Mesodermal cell (in vitro differentiated cells): ENCODE measurements at regions not wholly inside any gene's neighbourhood (a gene's known extent, or its start where the extent isn't known, plus 50 kb on each side); places are given as distances from the start of the nearest gene placed in this dataset.

Source experiments
- H3K27ac ChIP-seq: 2 replicates; pipeline ENCODE4 v1.7.0; 2013; ENCODE audit warnings: mild to moderate bottlenecking, low read depth, low read length, moderate library complexity; ENCODE audit not compliant: severe bottlenecking
- H3K36me3 ChIP-seq: 2 replicates; pipeline ENCODE4 v1.7.1; 2013; ENCODE audit warnings: mild to moderate bottlenecking, low read length, moderate library complexity; ENCODE audit not compliant: control insufficient read depth, insufficient read depth
- H3K4me1 ChIP-seq: one replicate; pipeline ENCODE4 v1.7.1; 2013; ENCODE audit warnings: mild to moderate bottlenecking, low read length; ENCODE audit not compliant: insufficient read depth, control insufficient read depth, poor library complexity, severe bottlenecking
- H3K4me3 ChIP-seq: 2 replicates; pipeline ENCODE4 v1.7.0; 2013; ENCODE audit warnings: low read length, control low read depth, mild to moderate bottlenecking; ENCODE audit not compliant: insufficient read depth, poor library complexity, severe bottlenecking; ENCODE audit errors: extremely low read depth
- H3K9me3 ChIP-seq: 2 replicates; pipeline ENCODE4 v1.7.1; 2013; ENCODE audit warnings: mild to moderate bottlenecking, low read length, moderate library complexity; ENCODE audit not compliant: control insufficient read depth
- WGBS, 2 experiments: methylation state at CpG; one replicate each; pipeline ENCODE4 v1.1.5; 2013; ENCODE audit warnings: missing lambda C conversion rate in 2 of 2; ENCODE audit not compliant: insufficient coverage in 2 of 2; 5-methylcytosine and 5-hydroxymethylcytosine counted together

DNA sequence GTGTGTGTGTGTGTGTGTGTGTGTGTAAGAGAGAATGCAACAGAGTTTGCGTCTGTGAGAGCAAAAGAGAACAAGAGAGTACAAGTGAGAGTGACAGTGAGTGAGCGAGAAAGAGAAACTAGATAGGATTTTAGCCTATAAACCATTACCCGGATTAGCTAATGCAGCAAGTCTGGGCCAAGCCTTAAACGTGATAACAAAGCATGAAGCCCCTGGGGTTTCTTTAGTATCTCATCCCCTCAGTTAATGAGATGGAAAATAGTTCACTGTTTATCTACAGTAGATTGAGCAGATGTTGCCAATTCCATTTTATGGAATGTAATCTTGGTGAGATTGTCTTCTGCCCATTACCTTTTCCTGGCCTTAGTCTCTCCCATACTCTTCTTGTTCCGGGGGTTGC lies 114.5 kb downstream of the MAT2B start:
- Histone ChIP-seq H3K4me3 (no peak overlapping the region), H3K4me1 (no peaks in the 10 kb centered on the region), H3K9me3 (no peaks in the 10 kb centered on the region), H3K27ac (no peak overlapping the region), H3K36me3 (no peaks in the 10 kb centered on the region)
- 83 to 92% methylated on average over 2 to 3 of the region's 5 CpGs for WGBS, 2 experiments

DNA sequence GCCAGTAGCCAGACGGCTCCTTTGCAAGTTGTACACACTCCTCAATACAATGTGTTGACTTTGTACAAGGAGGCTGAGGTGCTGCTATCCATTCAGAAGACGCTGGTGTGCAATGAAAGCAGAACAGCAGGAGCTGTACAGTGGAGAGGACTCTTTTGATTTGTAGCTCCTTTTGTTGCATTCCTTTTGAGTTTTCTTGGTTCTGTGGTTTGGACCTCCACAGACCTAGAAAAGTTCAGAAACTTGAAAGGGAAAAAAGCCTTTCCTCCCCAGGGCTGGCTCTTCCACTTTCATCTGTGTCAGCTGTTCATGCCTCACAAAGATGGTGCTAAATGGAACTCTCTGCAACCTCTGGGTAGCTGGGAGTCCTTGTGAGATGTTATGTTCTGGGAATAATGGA lies 117.4 kb downstream of the MAT2B start:
- Histone ChIP-seq H3K4me3 (no peak overlapping the region), H3K9me3 (no peaks in the 10 kb centered on the region), H3K4me1 (no peaks in the 10 kb centered on the region), H3K27ac (no peak overlapping the region), H3K36me3 (no peaks in the 10 kb centered on the region)
- 73 to 80% methylated on average over 1 to 2 of the region's 2 CpGs for WGBS, 2 experiments

DNA sequence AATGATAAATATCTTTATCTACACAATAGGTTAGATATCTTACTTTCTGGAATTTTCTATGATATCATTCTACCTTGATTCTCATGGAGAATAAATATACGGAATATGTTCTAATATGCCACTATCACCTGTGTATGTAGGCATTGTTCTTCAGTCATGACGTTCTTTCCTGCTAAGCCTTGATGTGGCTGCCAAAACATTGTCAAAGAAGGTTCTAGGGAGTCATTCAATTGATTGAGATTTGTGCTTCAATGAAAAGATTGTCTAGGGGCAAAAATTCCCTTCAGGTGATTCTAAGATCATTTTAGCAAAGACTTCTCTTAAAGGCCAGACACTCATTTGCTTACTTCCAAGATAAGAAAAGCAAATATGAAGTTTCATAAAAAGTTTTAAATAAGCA lies 118.1 kb downstream of the MAT2B start:
- Histone ChIP-seq H3K9me3 (no peaks in the 10 kb centered on the region), H3K27ac (no peak overlapping the region), H3K4me3 (no peak overlapping the region), H3K36me3 (no peaks in the 10 kb centered on the region), H3K4me1 (no peaks in the 10 kb centered on the region)
- 83 to 100% methylated on average over 1 of the region's 2 CpGs for WGBS, 2 experiments

DNA sequence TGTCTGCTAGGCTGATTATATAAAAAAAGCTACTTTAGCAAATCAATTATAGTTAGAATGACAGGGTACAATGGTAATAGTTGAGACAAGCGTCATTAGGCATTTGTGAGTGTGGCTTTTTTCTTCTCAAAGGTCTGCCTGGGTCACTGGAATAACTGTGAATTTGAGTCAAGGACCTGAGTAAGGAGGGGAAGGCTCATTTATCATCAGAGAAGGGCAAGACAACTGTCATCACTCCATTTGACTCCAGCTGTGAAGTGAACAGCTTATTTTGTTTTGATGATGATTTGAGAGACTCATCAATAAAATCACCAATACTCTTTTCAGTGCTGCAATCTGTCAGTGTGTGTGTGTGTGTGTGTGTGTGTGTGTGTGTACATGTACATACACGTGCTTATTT lies 118.6 kb downstream of the MAT2B start:
- Histone ChIP-seq H3K4me1 (no peaks in the 10 kb centered on the region), H3K27ac (no peak overlapping the region), H3K36me3 (no peaks in the 10 kb centered on the region), H3K4me3 (no peak overlapping the region), H3K9me3 (no peaks in the 10 kb centered on the region)
- WGBS, 2 experiments = 88% methylated on average over 1 of the region's 2 CpGs; no CpG with 5 or more reads in 1 of the 2 experiments

DNA sequence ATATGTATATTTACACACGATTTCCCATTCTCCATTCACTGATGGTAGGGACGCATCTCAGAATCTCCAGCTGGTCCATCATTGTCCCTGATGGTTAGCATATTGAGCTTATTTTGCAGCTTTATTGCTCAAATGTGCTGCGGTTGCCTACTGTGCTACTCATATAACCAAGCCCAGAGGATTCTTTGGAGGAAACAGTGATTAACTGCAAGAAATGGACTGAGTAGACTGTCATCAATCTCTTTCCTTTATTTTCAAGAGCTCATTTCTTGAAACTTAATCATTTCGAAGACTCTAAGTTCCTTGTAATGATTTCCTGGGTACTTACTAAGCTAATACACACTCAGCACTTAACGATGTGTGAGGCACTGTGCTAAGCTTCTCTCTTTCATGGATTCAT lies 119.0 kb downstream of the MAT2B start:
- Histone ChIP-seq H3K27ac (no peak overlapping the region), H3K4me3 (no peak overlapping the region), H3K36me3 (no peaks in the 10 kb centered on the region), H3K9me3 (no peaks in the 10 kb centered on the region), H3K4me1 (no peaks in the 10 kb centered on the region)
- whole genome bisulfite sequencing, 2 experiments = 81 to 100% methylated on average over 1 to 2 of the region's 5 CpGs

DNA sequence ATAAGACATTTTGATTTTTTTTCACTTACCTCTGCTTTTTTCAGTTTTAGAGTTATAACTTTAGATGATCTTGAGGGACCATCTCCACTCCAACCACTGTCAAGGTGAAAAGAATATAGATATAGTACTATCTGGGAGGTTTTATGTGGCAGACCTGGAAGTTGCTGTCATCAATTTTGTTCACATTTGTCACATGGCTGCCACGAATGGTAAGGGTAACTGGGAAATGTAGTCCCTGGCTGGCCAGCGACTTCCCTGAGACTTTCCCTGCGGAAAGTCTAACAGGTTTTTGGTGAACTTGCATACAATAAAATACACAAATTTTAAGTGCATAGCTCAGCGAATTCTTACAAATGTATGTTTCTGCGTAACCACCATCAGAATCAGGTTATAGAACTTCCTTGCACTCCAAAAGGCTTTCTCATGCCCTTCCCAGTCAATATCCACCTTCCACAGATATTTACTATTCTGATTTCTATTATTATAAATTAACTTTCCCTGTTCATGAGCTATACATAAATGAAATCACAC lies 121.5 kb downstream of the MAT2B start:
- Histone ChIP-seq H3K4me3 (no peak overlapping the region), H3K9me3 (no peaks in the 10 kb centered on the region), H3K36me3 (no peaks in the 10 kb centered on the region), H3K4me1 (no peaks in the 10 kb centered on the region), H3K27ac (no peak overlapping the region)
- WGBS, 2 experiments = 72 to 87% methylated on average over 5 of the region's 5 CpGs

DNA sequence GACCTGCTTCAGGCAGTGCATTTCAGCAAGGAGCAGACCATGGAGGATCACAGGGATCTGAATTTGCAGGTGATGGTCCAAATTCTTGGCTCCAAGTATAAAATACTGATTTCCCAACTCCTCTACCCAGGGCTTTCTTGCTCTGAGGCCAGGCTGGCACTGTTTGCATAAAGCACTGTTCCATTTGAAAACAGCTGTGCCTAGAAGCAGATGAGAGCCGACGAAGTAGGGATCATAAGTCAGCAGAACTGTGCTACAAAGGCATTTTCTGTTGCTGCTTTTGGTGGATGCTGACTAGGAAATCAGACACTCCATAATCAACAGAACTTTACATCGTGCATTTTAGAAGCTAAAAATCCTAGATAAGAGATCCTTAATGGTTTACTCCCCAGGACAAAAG lies 126.4 kb downstream of the MAT2B start:
- Histone ChIP-seq H3K4me1 (no peaks in the 10 kb centered on the region), H3K27ac (no peak overlapping the region), H3K36me3 (no peaks in the 10 kb centered on the region), H3K9me3 (no peaks in the 10 kb centered on the region), H3K4me3 (no peak overlapping the region)
- WGBS, 2 experiments = 88 to 90% methylated on average over 2 of the region's 3 CpGs

DNA sequence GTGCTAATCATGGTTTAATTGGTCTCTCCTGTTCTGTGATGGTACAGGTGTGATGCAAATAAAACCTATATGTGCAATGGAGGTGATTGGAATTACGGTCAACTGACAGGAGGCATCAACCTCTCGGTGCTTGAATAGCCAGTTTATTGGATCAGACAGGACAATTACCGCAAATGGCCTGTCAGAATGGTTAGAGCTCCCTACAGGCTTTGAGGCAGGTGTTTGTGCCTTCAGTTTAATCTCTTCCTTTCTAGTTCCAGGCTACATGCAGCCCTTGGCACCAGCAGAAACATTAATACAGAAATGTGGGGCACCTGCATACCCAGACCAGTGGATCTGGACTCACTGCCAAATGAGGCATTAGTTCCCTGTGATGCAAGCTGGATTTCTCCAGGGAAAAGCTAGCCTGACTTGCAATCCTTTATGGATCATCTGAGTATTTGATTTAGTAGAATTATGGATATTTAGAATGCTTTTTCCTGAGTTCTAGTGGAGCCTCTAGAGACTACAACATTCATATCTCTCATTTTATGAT lies 128.6 kb downstream of the MAT2B start:
- WGBS, 2 experiments = 89 to 96% methylated on average over 3 of the region's 3 CpGs
- Histone ChIP-seq H3K27ac (no peak overlapping the region), H3K9me3 (no peaks in the 10 kb centered on the region), H3K4me1 (no peaks in the 10 kb centered on the region), H3K36me3 (no peaks in the 10 kb centered on the region), H3K4me3 (no peak overlapping the region)

DNA sequence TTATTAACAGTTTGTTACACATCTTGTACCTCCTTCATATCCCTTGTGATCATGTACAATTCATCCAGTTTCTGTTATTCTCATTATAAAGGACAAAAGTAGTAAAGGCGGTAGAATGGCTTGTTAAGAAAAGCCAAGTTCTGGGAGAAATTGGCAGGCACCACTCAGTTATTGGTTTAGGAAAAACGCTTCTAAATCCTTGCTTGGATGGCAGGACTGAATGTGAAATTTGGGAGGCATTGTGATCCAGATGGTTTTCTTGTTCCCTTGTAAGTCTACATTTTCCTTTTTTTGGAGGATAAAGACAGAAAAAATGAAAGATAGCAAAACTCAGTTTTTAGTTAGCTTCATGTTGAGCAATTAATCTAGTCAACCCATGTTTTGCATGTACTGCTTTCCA lies 130.2 kb downstream of the MAT2B start:
- no peaks in the 10 kb centered on the region for H3K9me3 ChIP-seq
- H3K36me3 ChIP-seq = no peaks in the 10 kb centered on the region
- H3K4me3 ChIP-seq = no peak overlapping the region
- 95% methylated on average over 2 of the region's 2 CpGs; no CpG with 5 or more reads in 1 of the 2 experiments for WGBS, 2 experiments
- H3K27ac ChIP-seq = no peak overlapping the region
- no peaks in the 10 kb centered on the region for H3K4me1 ChIP-seq

DNA sequence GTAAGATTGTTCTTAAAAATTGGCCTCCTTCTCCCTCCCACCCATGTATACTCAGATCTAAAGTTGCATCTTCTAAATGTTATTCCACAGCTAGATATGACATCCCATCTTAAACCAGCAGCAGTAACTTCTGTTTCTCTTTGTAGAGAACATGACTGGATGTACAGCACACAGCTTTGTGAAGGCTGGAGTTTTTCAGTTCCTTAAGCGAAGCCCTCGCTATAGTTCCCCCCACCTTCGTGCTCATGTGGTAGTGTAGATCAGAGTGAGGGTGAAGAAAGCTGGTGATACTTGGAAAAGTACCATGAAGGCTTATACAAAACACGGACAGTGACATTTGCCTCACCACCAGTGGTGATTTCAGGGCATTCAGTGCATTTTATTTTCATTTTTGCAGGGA lies 137.5 kb downstream of the MAT2B start:
- Histone ChIP-seq H3K4me1 (no peaks in the 10 kb centered on the region), H3K9me3 (no peaks in the 10 kb centered on the region), H3K27ac (no peak overlapping the region), H3K4me3 (no peak overlapping the region), H3K36me3 (no peaks in the 10 kb centered on the region)
- WGBS, 2 experiments = 69 to 100% methylated on average over 1 to 4 of the region's 4 CpGs

DNA sequence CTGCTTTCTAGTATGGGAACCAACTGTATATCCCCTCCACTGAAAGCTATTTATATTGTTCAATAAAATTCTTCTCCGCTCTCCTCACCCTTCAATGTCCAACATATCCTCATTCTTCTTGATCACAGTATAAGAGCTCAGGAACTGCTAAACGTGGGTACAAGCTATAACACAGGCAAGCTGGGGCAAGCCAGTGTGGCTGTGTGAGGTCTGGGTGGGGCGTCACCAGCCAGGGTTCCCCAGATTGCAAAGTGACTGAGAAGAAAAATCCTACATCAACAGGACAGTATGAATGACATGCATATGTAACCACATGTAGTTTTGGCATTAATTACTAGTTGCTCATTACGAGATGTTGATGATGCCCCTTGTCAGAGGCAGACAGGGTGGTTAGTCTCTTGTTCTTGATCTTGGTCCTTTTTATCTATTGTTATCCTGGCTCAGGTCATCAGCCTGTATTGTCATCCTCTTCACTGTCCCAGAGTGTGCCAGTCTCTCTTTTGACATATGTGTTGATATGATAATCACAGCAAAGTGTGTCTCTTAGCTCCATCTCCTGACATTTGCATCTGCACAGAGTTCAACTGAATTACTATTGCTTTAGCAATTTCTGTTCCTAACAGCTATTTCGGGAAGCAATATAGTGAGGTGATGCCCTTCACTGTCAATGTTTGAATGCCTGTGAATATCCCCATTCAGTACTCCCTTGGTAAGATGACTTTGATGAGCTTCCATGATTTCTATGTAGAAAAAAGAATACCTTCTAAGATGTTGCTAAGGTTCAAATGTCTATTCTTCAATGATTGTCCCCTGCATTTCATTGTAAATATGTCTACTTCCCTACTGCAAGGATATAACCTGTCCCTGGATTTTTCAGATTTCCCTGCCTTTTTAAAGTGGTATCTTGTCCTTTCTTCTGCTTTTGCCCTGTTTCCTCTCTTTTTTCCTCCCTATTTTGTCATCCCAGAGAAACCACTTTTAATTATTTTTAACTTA lies 140.3 kb downstream of the MAT2B start:
- 80 to 100% methylated on average over 1 of the region's 5 CpGs for whole genome bisulfite sequencing, 2 experiments
- H3K36me3 ChIP-seq = no peaks in the 10 kb centered on the region
- H3K9me3 ChIP-seq = no peaks in the 10 kb centered on the region
- no peak overlapping the region for H3K27ac ChIP-seq
- H3K4me3 ChIP-seq = no peak overlapping the region
- H3K4me1 ChIP-seq = peaks cover 5% of the 10 kb centered on the region
